Esophagus squamous epithelium (tissue), 4 donors: ENCODE measurements at regions not wholly inside any gene's neighbourhood (a gene's known extent, or its start where the extent isn't known, plus 50 kb on each side); places are given as distances from the start of the nearest gene placed in this dataset.

ENCODE experiments used
- POLR2A ChIP-seq, 4 donors: fragments of 450-650 bp; IDR thresholded peaks; one replicate each; pipeline ENCODE4 v1.6.1; 2017; ENCODE audit warnings: antibody characterized with exemption in 4 of 4, mild to moderate bottlenecking in 4 of 4, moderate library complexity in 3 of 4
- TF ChIP-seq, protein P1 (sequence below), 6 experiments: fragments of 450-650 bp in 4 of 6; fragments of 200-600 bp in 2 of 6; sonication (generic) in 2 of 6; IDR thresholded peaks; one replicate each; pipeline ENCODE4 v1.5.1; 2016 to 2019; ENCODE audit warnings: antibody characterized with exemption in 6 of 6, mild to moderate bottlenecking in 4 of 6, moderate library complexity in 4 of 6

DNA sequence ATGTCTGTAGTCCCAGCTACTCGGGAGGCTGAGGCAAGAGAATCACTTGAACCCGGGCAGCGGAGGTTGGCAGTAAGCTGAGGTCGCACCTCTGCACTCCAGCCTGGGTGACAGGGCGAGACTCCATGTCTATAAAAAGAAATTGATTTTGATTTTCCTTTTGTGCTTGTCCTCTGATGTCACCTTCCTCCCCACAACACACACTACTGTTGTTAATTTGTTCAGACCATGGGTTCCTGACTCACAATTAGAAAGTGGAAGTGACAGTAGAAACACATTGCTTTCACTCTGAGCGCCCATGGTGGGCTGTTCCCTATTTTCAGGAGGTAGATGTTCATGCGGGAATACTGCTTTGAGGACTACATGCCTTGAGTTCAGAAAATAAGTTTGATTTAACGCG, 165.5 kb upstream of the KCNJ6 start:
- TF ChIP-seq POLR2A (IDR thresholded peaks at IDR 0.05), result no peak
- TF ChIP-seq, protein P1, sequence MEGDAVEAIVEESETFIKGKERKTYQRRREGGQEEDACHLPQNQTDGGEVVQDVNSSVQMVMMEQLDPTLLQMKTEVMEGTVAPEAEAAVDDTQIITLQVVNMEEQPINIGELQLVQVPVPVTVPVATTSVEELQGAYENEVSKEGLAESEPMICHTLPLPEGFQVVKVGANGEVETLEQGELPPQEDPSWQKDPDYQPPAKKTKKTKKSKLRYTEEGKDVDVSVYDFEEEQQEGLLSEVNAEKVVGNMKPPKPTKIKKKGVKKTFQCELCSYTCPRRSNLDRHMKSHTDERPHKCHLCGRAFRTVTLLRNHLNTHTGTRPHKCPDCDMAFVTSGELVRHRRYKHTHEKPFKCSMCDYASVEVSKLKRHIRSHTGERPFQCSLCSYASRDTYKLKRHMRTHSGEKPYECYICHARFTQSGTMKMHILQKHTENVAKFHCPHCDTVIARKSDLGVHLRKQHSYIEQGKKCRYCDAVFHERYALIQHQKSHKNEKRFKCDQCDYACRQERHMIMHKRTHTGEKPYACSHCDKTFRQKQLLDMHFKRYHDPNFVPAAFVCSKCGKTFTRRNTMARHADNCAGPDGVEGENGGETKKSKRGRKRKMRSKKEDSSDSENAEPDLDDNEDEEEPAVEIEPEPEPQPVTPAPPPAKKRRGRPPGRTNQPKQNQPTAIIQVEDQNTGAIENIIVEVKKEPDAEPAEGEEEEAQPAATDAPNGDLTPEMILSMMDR (IDR thresholded peaks at IDR 0.05), result no peak
